ENCODE measurements at regions not wholly inside any gene's neighbourhood (a gene's known extent, or its start where the extent isn't known, plus 50 kb on each side); places are given as distances from the start of the nearest gene placed in this dataset.
"Not testable (repeated sequence)": the region's sequence is repeated elsewhere in the genome, so short reads cannot be mapped to it uniquely, and the experiment has no call there.

GRCh38 chr11:96940227-96940626 lies 550.4 kb downstream of the JRKL start:
- no peak for DNase-seq

DNA sequence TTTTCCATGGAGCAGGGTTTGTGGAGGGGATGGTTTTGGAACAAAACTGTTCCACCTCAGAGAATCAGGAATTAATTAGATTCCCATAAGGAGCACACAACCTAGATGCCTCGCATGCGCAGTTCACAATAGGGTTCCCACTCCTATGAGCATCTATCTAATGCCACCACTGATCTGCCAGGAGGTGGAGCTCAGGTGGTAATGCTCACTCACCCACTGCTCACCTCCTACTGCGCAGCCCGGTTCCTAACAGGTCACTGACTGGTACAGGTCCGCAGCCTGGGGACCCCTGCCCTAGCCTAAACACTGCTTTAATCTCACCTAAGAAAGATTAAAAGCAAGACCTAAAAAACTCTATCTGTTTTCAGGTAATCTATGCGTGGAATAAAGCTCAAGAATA lies 553.0 kb downstream of the JRKL start:
- no peak for DNase-seq

DNA sequence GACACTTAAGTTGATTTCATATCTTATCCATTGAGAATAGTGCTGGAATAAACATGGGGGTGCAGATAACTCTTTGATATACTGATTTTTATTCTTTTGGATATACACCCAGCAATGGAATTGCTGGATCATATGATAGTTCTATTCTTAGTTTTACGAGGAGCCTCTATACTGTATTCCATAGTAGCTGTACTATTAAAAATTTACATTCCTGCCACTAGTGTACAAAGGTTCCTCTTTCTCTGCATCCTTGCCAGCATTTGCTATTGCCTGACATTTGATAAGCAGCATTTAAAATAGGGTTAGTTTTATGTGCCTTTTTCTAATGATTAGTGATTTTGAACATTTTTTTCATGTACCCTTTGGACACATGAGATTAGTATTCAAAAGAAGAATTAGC lies 554.2 kb downstream of the JRKL start:
- DNase-seq, result no peak

- no peak for DNase-seq
Measured at GRCh38 chr11:96948066-96948465, 558.3 kb downstream of the JRKL start.

DNA sequence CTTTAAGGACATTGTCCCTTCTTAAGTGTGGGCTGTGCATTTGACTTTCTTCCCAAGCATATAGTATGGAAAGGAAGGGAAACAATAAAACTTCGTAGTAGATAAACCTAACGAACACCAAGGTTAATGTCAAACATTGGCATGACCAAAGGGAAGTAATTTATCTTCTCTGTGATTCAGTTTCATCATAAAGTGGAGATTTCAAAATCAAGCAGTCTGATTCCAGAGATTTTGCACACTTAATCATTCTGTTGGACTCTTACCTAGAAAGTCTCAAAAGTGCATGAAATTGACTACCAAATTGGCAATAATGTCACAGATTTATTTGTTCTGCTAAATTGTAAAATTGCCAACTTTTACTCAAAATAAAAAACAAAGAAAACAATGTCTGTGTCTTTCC lies 559.7 kb downstream of the JRKL start:
- no peak for DNase-seq

DNA sequence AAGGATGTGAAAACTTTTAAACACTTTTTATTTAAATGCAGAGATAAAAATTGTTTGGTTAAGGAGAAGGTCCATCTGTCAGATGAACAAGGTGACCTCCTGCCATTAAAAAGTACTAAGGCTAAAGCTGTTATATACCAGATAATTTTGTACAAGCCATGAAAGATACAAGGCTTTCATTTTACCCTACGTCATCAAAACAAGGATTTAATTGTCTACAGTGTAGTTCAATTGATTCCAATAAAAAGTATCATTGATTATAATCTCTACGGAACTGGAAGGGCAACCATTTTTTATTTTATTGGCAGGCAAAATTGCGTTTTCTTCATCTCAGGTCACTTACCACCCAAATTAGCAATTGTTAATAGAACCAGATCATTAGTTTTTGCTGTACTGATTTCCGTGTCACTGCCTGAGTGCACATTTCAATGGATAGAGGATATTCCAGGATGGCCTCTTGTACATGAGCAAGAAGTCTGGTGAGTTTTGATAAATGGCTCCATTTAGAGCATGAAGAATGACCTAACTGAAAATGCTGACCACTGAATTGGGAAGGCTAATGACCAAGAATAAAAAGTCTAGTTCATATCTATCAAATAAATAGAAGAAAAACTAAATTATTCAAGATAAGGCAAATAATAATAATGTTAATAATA lies 564.9 kb downstream of the JRKL start:
- no peak for DNase-seq

DNA sequence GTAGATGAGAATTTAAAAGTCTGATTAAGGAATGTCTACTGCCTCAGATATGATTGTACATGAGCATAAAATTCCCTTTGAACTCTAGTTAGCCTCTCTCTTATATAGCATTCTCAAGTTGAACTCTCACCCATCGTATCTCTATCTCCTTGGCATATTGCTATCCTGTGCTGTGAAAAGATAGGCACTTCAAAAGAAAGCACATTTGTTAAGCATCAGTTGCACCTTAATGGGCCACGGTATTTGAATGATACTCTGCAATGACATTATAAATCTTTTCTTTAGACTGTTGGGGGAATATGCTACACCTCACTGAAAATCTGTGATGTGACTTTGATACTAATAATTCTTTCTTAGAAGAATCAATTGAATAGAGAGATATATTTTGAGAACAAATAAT lies 570.7 kb downstream of the JRKL start:
- no peak for DNase-seq

DNA sequence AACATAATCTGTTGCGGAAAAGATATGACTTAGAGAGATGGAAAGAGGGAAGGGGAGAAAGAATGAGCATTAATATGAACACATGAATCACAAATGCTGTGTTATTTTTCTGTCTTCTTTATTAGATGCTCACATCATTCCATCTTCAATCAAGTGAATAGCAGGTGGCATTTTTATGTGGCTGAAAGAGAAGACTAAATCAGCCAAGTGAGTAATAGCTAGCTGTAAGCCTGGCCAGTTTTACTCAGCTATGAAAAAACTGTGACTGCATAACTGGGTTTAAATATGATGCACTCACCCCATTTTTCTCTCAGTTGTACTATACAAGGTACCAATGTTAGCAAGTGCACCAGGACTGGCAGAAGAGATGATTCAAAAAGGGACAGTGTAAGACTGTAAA lies 571.1 kb downstream of the JRKL start:
- no peak for DNase-seq

DNA sequence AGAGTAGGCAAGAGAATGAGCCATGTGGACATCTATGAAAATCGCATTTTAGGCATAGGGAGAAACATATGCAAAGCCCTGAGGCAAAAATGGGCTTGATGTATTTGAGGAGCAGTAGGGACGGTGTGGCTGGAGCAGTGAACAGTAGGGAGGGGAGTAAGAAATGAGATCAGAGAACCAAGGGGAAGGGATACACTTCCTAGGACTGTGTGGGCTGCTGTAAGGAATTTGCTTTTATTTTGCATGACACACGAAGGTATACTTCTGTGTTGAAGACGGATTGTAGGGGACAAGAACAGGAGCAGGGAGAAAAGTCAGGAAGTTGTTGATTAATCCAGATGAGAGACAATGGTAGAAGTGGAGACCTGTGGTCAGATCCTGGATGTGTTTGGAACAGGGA lies 572.1 kb downstream of the JRKL start:
- no peak for DNase-seq

DNA sequence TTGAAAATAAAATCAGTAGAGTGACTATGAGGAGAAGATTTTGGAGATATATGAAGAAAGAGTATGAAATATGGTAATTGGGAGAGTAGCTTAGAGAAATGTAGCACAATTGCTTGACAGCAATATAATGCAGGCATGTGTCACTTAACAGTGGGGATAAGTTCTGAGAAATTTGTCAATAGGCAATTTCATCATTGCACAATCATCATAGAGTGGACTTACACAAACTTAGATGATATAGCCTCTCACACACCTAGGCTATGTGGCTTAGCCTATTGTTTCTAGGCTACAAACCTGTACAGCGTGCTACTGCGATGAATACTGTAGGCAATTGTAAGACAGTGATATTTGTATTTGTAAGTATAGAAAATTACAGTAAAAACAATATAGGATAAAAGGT lies 573.6 kb downstream of the JRKL start:
- no peak for DNase-seq

DNA sequence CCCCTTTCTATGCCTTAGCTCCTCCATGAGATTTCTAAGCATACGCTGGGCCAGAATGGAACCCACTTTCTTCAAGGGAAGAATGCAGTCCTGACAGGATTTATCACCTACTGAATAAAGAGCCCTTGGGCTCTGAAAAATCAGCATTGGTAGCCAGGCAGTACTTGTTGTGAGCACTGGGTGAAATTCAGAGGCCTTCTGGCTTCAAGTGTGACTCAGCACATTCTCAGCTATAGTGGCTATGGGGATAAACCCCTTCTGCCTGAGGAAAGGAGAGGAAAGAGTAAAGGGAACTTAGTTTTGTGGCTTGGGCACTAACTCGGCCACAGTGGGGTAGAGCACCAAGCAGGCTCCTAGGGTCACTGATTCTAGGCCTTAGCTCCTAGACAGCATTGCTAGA lies 574.8 kb downstream of the JRKL start:
- no peak for DNase-seq

DNA sequence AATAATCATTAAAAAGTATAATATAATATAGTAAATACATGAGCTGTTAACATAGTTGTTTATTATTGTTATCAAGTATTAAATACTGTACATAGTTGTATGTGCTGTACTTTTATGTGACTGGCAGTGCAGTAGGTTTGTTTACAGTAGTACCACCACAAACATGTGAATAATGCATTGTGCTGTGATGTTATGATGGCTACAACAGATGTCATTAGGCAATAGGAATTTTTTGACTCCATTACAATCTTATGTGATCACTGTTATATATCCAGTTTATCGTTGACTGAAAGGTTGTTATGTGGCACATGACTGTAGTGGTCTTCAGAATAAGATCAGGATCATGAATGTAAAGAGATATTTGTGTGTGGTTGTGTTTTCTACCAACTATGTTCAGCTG lies 577.8 kb downstream of the JRKL start:
- no peak for DNase-seq

GRCh38 chr11:96969251-96969650 lies 579.4 kb downstream of the JRKL start:
- no peak for DNase-seq

GRCh38 chr11:96978751-96979150 lies 588.9 kb downstream of the JRKL start:
- DNase-seq, result no peak

DNA sequence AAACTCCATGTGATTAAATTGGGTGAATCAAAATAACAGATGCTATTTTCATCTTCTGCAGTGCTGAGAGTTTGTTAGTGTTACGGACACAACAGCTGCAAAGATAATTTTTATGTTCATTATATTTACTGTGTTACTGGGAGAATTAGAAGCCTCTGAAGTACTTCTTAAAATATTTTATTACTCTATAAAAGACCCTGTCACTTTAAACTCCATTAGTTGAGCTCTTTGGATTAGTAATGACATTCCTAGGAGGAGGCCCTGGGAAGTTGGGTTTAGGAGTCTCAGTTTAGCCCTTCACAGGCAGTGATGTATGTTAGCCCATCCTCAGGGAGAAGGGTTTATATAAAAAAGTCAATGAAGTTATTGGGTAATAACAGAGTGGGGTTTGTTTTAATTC lies 596.7 kb downstream of the JRKL start:
- no peak for DNase-seq

DNA sequence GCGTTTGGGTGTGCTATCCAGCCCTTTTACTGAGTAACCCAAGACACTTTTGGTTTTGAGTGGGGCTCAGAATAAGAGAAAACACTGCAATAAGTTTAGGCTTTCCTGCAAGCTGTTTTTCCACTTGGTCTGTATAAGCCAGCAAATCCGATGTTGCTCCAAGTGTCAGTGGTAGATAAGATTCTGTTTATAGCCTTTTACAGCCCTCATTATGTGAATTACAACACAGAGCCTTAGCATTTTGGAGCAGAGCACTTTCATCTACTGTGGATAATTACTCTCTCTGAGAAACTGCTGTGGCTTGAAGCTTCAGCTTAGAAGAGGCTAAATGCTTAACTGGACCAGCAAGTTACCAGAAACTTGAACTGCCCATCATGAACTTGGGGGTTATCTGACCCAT lies 601.1 kb downstream of the JRKL start:
- no peak for DNase-seq

GRCh38 chr11:97000481-97000880 lies 610.7 kb downstream of the JRKL start:
- DNase-seq, result no peak

DNA sequence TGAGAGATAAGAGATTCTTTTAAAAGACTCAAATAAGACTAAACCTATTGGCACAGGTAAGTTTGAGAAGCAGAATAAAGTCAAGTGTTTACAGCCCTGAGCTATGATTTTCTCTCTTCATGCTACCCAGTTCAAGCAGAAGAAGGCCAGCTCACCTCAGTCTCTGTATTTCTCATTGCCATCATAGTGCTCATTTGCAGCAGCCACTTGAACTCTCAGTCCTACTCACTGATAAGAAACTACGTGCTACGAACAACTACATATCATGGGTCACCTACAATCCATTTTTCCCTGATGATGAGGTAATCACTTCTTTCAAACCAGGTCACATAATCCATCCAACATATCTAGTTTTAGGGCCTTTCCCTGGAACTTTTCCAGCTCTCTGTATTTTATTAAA lies 617.5 kb downstream of the JRKL start:
- no peak for DNase-seq

- DNase-seq, result no peak
Measured at GRCh38 chr11:97009613-97010012, 619.8 kb downstream of the JRKL start.

GRCh38 chr11:97010997-97011396 lies 621.2 kb downstream of the JRKL start:
- not testable (repeated sequence) for DNase-seq

GRCh38 chr11:97015327-97015726 lies 625.5 kb downstream of the JRKL start:
- DNase-seq, result no peak

- DNase-seq, result no peak
Measured at GRCh38 chr11:97019305-97019704, 629.5 kb downstream of the JRKL start.

- no peak for DNase-seq
Measured at GRCh38 chr11:97019754-97020153, 629.9 kb downstream of the JRKL start.

DNA sequence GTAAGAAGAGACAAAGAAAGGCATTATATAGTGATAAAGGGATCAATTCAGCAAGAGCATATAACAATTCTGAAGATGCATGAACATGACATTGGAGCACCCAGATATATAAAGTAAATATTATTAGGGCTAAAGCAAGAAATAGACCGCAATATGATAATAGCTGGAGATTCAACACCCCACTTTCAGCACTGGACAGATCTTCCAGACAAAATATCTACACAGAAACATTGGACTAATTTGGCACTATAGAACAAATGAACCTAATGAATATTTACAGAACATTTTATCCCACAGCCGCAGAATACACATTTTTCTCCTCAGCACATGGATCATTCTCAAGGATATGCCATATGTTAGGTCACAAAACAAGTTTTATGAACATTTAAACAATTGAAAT lies 633.1 kb downstream of the JRKL start:
- no peak for DNase-seq

- no peak for DNase-seq
Measured at GRCh38 chr11:97028836-97029406, 639.1 kb downstream of the JRKL start.

Measured in activated CD4-positive, alpha-beta T cell treated with anti-CD3 and anti-CD28 coated beads, Interleukin-2, amount 50 U/mL, for 16 hours (primary cell).